GM12864 (cell line): ENCODE measurements at regions not wholly inside any gene's neighbourhood (a gene's known extent, or its start where the extent isn't known, plus 50 kb on each side); places are given as distances from the start of the nearest gene placed in this dataset.

Experiments used
- DNase-seq: peaks from one replicate; pipeline ENCODE4 v3.0.0-alpha.2; 2011; ENCODE audit warnings: low read depth
- H3K4me3 ChIP-seq: 2 replicates; pipeline ENCODE4 v1.5.1; 2011; ENCODE audit warnings: mild to moderate bottlenecking, low read depth, low read length, control low read depth
- CTCF ChIP-seq: IDR thresholded peaks from 2 replicates; pipeline ENCODE4 v1.5.1; 2011; ENCODE audit warnings: low read depth, mild to moderate bottlenecking, moderate library complexity, low read length, control low read depth, inconsistent platforms; ENCODE audit errors: missing control alignments

- no peak overlapping the region for H3K4me3 ChIP-seq
- DNase-seq = no peak
- TF ChIP-seq CTCF = no peak
These were observed 111.7 kb upstream of the CDH5 start for GRCh38 chr16:66254751-66255150.

GRCh38 chr16:66254106-66254505 lies 112.4 kb upstream of the CDH5 start:
- no peak overlapping the region for H3K4me3 ChIP-seq
- DNase-seq = no peak
- TF ChIP-seq CTCF = no peak

- no peak overlapping the region for H3K4me3 ChIP-seq
- no peak for DNase-seq
- no peak for TF ChIP-seq CTCF
These were observed 114.9 kb upstream of the CDH5 start for GRCh38 chr16:66251476-66252160.

- no peak overlapping the region for H3K4me3 ChIP-seq
- no peak for DNase-seq
- no peak for TF ChIP-seq CTCF
These were observed 115.6 kb upstream of the CDH5 start for GRCh38 chr16:66250686-66251431.

GRCh38 chr16:66247516-66248481 lies 118.7 kb upstream of the CDH5 start:
- TF ChIP-seq CTCF = no peak
- no peak for DNase-seq
- no peak overlapping the region for H3K4me3 ChIP-seq

- no peak for TF ChIP-seq CTCF
- no peak for DNase-seq
- no peak overlapping the region for H3K4me3 ChIP-seq
These were observed 120.6 kb upstream of the CDH5 start for GRCh38 chr16:66245868-66246267.
